RCC 7860 (cell line): ENCODE measurements at regions not wholly inside any gene's neighbourhood (a gene's known extent, or its start where the extent isn't known, plus 50 kb on each side); places are given as distances from the start of the nearest gene placed in this dataset.
"Not testable (repeated sequence)": the region's sequence is repeated elsewhere in the genome, so short reads cannot be mapped to it uniquely, and the experiment has no call there.

Source experiments
- DNase-seq: peaks from one replicate; pipeline ENCODE4 v3.0.0-alpha.2; 2015; ENCODE audit warnings: low spot score
- FAIRE-seq: peaks from 2 replicates; lab custom pipeline; 2012; peaks lifted over from hg19 to GRCh38; lab: Jason Lieb, UNC

- DNase-seq, FAIRE-seq: not testable (repeated sequence)
Measured at GRCh38 chr4:3947761-3948160, 181.6 kb downstream of the ADRA2C start.

- DNase-seq, result peak; percentile 50
- not testable (repeated sequence) for FAIRE-seq
Measured at GRCh38 chr4:3948210-3948609, 182.0 kb downstream of the ADRA2C start.

- DNase-seq, FAIRE-seq: not testable (repeated sequence)
Measured at GRCh38 chr4:3949916-3950315, 183.7 kb downstream of the ADRA2C start.

GRCh38 chr4:3952443-3953139, 186.4 kb downstream of the ADRA2C start:
- not testable (repeated sequence) for FAIRE-seq, DNase-seq

- DNase-seq, result peak; percentile 10
- not testable (repeated sequence) for FAIRE-seq
Measured at GRCh38 chr4:3953140-3953489, 186.9 kb downstream of the ADRA2C start.

GRCh38 chr4:3954540-3955320, 188.5 kb downstream of the ADRA2C start:
- DNase-seq, result peak; percentile 92

GRCh38 chr4:3955321-3956164, 189.4 kb downstream of the ADRA2C start:
- DNase-seq (peak; percentile 96), FAIRE-seq (peak; percentile 83)

More at GRCh38 chr4:3954540-3955320, 188.5 kb downstream of the ADRA2C start:
- FAIRE-seq, result peak; percentile 83

GRCh38 chr4:3956165-3956867, 190.1 kb downstream of the ADRA2C start:
- FAIRE-seq, DNase-seq: not testable (repeated sequence)

- not testable (repeated sequence) for FAIRE-seq, DNase-seq
Measured at GRCh38 chr4:3961091-3961672, 195.0 kb downstream of the ADRA2C start.

- FAIRE-seq, DNase-seq: not testable (repeated sequence)
Measured at GRCh38 chr4:3964572-3965278, 198.5 kb downstream of the ADRA2C start.

- DNase-seq, FAIRE-seq: not testable (repeated sequence)
Measured at GRCh38 chr4:3967204-3967603, 201.0 kb downstream of the ADRA2C start.

- not testable (repeated sequence) for FAIRE-seq, DNase-seq
Measured at GRCh38 chr4:3972626-3973025, 206.4 kb downstream of the ADRA2C start.

- DNase-seq, FAIRE-seq: not testable (repeated sequence)
Measured at GRCh38 chr4:3973581-3974200, 207.5 kb downstream of the ADRA2C start.

- not testable (repeated sequence) for DNase-seq, FAIRE-seq
Measured at GRCh38 chr4:3983518-3984125, 217.4 kb downstream of the ADRA2C start.

- FAIRE-seq, DNase-seq: not testable (repeated sequence)
Measured at GRCh38 chr4:3984796-3985195, 218.6 kb downstream of the ADRA2C start.

GRCh38 chr4:3986412-3986811, 220.2 kb downstream of the ADRA2C start:
- not testable (repeated sequence) for FAIRE-seq, DNase-seq

- not testable (repeated sequence) for DNase-seq, FAIRE-seq
Measured at GRCh38 chr4:3997386-3997785, 229.3 kb downstream of the OTOP1 start.

GRCh38 chr4:4004036-4004435, 222.7 kb downstream of the OTOP1 start:
- not testable (repeated sequence) for FAIRE-seq, DNase-seq
